IPS-15b (cell line): ENCODE measurements at regions not wholly inside any gene's neighbourhood (a gene's known extent, or its start where the extent isn't known, plus 50 kb on each side); places are given as distances from the start of the nearest gene placed in this dataset.

Source experiments
- H3K27me3 ChIP-seq: one replicate; pipeline ENCODE4 v1.6.1; 2013; ENCODE audit warnings: low read length; ENCODE audit not compliant: control insufficient read depth, insufficient read depth
- H3K36me3 ChIP-seq: one replicate; pipeline ENCODE4 v1.6.1; 2013; ENCODE audit warnings: low read length; ENCODE audit not compliant: control insufficient read depth, insufficient read depth
- H3K4me1 ChIP-seq: one replicate; pipeline ENCODE4 v1.6.1; 2013; ENCODE audit warnings: mild to moderate bottlenecking, low read length; ENCODE audit not compliant: control insufficient read depth, insufficient read depth
- H3K4me3 ChIP-seq: one replicate; pipeline ENCODE4 v1.5.1; 2013; ENCODE audit warnings: low read depth, low read length
- H3K9ac ChIP-seq: one replicate; pipeline ENCODE4 v1.6.1; 2013; ENCODE audit warnings: low read depth, mild to moderate bottlenecking, low read length
- H3K9me3 ChIP-seq: one replicate; pipeline ENCODE4 v1.6.1; 2013; ENCODE audit warnings: mild to moderate bottlenecking, low read length; ENCODE audit not compliant: control insufficient read depth, insufficient read depth

DNA sequence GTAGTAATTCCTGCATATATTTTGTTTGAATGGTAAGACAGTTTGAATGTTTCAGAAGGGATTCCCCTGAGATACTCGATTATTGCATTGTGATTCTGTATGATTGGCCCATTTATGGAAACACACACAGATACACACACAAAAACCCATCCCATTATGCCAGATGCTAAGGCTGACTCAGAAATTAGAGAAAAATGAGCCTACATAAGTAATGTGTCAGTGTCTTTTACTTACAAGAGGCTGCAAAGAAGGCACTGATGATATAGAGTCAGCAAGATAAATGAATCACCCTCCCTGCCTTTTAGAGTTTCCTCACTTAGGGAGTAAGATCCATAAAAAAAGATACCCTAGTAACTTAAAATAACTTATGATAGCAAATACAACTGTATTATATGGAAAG, 1481.1 kb upstream of the ACVR2A start:
- no peak overlapping the region for H3K9ac ChIP-seq
- no peaks in the 10 kb centered on the region for H3K27me3 ChIP-seq
- no peaks in the 10 kb centered on the region for H3K36me3 ChIP-seq
- H3K4me3 ChIP-seq: no peak overlapping the region
- H3K4me1 ChIP-seq: no peaks in the 10 kb centered on the region
- no peaks in the 10 kb centered on the region for H3K9me3 ChIP-seq

DNA sequence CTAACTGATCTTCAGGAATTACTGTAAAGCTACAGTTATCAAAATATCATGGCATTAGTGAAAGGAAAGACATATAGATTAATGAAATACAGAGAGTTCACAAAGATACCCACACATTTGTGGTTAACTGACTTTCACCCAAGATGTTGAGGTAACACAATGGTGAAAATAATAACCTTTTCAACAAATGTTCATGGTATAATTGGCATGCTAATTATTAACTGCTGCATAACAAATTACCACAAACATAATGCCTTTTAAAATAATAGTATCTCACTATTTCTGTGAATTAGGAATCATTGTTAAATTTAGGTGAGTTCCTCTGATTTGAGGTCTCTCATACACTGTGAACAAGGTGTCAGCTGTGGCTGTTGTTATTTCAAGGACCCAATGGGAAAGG, 1493.1 kb upstream of the ACVR2A start:
- no peaks in the 10 kb centered on the region for H3K36me3 ChIP-seq
- H3K9ac ChIP-seq: no peak overlapping the region
- H3K27me3 ChIP-seq: no peaks in the 10 kb centered on the region
- H3K4me1 ChIP-seq: no peaks in the 10 kb centered on the region
- H3K4me3 ChIP-seq: no peak overlapping the region
- H3K9me3 ChIP-seq: no peaks in the 10 kb centered on the region

DNA sequence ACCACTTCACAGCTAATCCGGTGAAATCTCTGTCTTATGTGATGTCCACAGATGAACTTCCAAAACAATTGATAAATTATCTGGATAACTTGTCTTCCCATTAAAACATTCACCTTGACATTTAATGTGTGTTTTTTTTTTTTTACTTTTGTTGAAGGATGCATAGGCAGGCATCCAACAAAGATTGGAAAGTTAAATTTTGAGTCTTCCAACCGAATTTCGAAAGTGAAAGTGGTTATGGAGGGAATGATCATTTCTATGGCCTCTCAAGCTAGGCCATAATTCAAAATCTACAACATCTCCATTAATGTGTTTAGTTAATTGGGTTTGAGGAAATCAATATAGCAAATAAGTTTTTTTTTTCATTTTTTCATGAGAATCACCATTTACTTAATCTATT, 1495.5 kb upstream of the ACVR2A start:
- H3K27me3 ChIP-seq: no peaks in the 10 kb centered on the region
- no peaks in the 10 kb centered on the region for H3K4me1 ChIP-seq
- no peaks in the 10 kb centered on the region for H3K9me3 ChIP-seq
- no peak overlapping the region for H3K9ac ChIP-seq
- no peak overlapping the region for H3K4me3 ChIP-seq
- no peaks in the 10 kb centered on the region for H3K36me3 ChIP-seq

DNA sequence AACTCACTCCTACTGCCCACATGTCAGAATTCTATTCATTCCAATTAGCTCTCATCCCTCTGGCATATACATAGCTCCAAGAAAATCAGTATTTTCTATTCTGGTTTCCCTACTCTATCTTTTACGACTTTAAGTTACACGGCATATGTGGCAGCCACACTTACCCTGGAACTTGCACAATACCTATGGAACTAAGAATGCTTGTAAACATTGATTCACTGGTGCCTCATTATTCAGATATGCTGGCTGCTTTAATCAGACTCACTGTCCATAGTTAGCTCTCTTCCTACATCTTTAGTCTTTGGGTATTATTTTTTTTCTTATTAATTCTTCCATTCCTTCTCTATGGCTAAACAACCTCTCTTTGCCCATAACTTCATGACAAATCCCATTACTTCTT, 1519.9 kb upstream of the ACVR2A start:
- Histone ChIP-seq H3K9ac (no peak overlapping the region), H3K27me3 (no peaks in the 10 kb centered on the region), H3K36me3 (no peaks in the 10 kb centered on the region), H3K4me1 (no peaks in the 10 kb centered on the region), H3K9me3 (no peaks in the 10 kb centered on the region), H3K4me3 (no peak overlapping the region)

DNA sequence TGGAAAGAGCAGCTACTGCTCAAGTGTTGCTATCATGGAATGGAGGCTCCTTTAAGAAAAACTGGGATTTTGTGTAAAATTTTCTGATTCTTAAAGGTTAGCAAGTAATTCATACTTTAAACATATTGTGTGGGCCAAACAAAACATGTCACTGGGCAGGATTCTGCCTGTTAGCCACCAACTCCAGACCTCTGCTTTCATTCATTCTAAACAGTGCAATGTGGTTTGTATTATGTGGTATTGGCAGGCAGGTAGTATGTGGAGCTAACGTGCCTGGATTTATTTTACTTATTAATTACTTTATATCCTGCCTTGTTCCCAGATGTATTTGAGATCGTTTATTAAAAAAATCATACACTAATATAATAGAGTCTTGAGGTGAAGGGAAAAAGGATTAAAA, 1521.3 kb upstream of the ACVR2A start:
- H3K4me3 ChIP-seq: no peak overlapping the region
- no peaks in the 10 kb centered on the region for H3K27me3 ChIP-seq
- H3K9ac ChIP-seq: no peak overlapping the region
- H3K9me3 ChIP-seq: no peaks in the 10 kb centered on the region
- H3K36me3 ChIP-seq: no peaks in the 10 kb centered on the region
- no peaks in the 10 kb centered on the region for H3K4me1 ChIP-seq

DNA sequence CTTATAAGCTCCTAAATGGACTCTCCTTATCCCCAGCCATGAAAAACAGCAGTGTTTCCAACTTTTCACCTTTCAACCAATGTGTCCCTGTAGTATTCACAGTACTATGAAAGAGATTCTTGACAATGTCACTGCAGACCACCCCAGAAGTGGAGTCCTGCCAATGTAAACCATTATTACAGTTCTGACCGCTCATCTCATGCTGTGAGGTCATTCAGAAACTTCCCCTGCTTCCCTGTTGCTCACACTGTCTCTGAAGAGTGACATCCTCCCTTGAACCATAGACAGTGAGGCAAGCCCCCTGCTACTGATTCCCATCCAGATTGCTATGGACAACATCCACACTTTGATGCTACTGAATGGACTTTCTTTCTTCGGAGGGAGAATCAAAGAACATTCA, 1523.7 kb upstream of the ACVR2A start:
- Histone ChIP-seq H3K4me1 (no peaks in the 10 kb centered on the region), H3K9me3 (no peaks in the 10 kb centered on the region), H3K9ac (no peak overlapping the region), H3K27me3 (no peaks in the 10 kb centered on the region), H3K4me3 (no peak overlapping the region), H3K36me3 (no peaks in the 10 kb centered on the region)

DNA sequence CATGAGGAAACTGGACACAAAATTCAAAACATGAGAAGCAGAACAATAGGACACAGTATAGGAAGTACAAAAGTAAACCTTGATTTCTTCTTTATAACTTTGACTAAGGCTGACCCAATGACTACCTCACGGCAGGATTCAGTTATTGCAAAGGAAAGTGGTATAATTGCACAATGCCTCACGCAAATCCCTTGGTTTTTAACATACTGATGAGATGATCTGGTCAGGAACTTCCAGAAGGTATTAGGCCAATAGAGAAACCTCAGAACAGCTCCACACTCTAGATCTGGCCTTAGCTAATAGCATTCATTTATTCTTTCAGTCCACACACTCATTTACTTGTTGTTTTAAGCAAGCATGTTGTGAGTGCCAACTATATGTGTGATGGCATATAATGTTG, 1526.9 kb upstream of the ACVR2A start:
- H3K9ac ChIP-seq: no peak overlapping the region
- H3K9me3 ChIP-seq: no peaks in the 10 kb centered on the region
- no peaks in the 10 kb centered on the region for H3K36me3 ChIP-seq
- no peaks in the 10 kb centered on the region for H3K27me3 ChIP-seq
- H3K4me3 ChIP-seq: no peak overlapping the region
- no peaks in the 10 kb centered on the region for H3K4me1 ChIP-seq

DNA sequence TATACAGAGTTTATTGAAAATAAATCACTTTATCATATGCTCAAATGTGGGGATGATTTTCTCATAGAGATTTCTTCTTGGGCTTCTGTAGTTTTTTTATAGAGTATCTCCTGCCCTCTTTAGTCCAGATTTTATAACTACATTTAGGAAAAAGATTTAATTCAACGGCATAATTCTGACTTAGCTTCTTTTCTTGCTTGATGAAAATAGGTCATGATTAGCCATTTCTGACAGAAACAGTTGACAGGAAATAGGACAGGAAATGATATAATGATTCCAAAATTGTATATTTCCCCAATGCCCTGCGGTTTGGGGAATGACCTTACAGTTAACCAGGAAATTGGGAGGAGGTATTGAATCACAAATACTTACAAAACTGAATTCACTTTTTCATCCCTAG, 1531.9 kb upstream of the ACVR2A start:
- Histone ChIP-seq H3K9ac (no peak overlapping the region), H3K9me3 (no peaks in the 10 kb centered on the region), H3K36me3 (no peaks in the 10 kb centered on the region), H3K4me1 (no peaks in the 10 kb centered on the region), H3K4me3 (no peak overlapping the region), H3K27me3 (no peaks in the 10 kb centered on the region)

DNA sequence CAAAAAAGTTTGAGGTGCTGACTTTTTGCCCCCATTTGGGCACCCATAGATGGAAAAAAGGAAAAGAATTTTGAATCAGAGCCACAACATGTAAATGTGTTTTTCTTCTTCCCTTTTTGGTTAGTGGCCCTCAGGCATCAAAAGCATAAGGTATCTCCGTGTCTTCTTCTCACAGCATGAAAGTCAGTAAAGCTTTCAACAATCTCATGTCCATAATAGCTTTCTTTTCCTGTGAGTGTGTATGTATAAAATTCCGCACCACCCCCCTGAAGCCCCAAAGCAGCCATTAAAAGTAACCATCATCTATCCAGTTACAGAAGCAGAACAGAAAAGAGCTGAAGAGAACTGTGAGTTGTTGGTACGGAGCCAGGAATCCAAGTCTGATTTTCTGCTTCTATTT, 1539.7 kb upstream of the ACVR2A start:
- Histone ChIP-seq H3K4me1 (no peaks in the 10 kb centered on the region), H3K9me3 (no peaks in the 10 kb centered on the region), H3K9ac (no peak overlapping the region), H3K4me3 (no peak overlapping the region), H3K36me3 (no peaks in the 10 kb centered on the region), H3K27me3 (no peaks in the 10 kb centered on the region)

DNA sequence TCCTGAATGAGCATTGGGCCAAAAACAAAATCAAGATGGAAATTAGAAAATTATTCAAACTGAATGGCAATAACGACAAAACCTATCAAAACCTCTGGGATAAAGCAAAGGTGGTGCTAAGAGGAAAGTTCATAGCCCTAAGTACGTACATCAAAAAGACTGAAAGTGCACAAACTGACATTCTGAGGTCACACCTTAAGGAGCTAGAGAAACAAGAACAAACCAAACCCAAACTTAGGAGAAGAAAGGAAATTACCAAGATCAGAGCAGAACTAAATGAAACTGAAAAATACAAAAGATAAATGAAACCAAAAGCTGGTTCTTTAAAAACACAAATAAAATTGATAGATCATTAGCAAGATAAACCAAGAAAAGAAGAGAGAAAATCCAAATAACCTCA, 1543.5 kb upstream of the ACVR2A start:
- no peaks in the 10 kb centered on the region for H3K4me1 ChIP-seq
- no peaks in the 10 kb centered on the region for H3K36me3 ChIP-seq
- H3K9me3 ChIP-seq: no peaks in the 10 kb centered on the region
- H3K27me3 ChIP-seq: no peaks in the 10 kb centered on the region
- no peak overlapping the region for H3K4me3 ChIP-seq
- no peak overlapping the region for H3K9ac ChIP-seq

DNA sequence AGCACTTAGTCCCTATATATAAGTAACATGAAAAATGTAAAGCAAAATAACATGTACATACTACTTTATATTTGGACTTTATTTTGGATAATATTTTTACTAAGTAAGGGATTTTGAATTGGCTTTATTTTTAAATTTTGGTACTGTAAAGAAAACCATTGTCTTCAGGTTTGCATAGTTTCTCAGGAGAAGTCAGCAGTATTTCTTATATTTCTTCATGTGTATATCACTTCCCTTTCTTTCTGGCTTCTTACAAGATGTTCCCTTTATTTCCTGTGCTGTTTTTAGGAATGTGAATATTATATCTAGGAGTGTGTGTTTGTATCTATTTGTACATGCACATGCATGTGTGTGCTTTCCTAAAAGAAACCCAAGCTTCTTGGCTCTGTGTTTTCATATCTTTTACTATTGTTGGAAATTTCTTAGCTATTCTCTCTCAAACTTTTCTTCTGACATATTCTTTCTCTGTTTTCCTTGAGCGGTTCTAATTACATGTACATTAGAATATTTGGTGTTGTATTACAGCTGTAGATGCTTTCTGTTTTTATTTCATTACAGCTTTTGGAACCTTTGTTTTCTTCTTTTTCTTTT, 1549.7 kb upstream of the ACVR2A start:
- Histone ChIP-seq H3K4me3 (no peak overlapping the region), H3K27me3 (no peaks in the 10 kb centered on the region), H3K4me1 (no peaks in the 10 kb centered on the region), H3K36me3 (no peaks in the 10 kb centered on the region), H3K9ac (no peak overlapping the region), H3K9me3 (peaks cover 5% of the 10 kb centered on the region)

DNA sequence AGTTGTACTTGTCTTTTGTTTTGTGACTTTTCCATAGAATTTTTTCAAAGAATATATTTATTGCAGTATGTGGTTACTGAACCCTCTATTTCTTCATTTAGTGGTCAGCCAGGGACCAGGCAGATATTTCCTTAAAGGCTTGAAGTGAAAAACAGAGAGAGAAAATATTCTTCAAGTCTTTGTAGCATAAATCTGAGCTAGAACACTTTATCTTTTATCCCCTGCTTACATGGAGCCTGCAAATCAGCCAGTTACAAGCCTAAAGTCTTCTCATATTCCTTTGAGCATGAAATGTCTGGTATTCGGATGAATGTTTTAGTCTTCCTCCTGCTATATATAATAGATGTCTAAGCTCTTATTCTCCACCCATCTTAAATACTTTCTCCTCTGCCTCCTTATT, 1557.5 kb upstream of the ACVR2A start:
- Histone ChIP-seq H3K9ac (no peak overlapping the region), H3K36me3 (no peaks in the 10 kb centered on the region), H3K4me3 (no peak overlapping the region), H3K27me3 (no peaks in the 10 kb centered on the region), H3K4me1 (no peaks in the 10 kb centered on the region), H3K9me3 (no peaks in the 10 kb centered on the region)

DNA sequence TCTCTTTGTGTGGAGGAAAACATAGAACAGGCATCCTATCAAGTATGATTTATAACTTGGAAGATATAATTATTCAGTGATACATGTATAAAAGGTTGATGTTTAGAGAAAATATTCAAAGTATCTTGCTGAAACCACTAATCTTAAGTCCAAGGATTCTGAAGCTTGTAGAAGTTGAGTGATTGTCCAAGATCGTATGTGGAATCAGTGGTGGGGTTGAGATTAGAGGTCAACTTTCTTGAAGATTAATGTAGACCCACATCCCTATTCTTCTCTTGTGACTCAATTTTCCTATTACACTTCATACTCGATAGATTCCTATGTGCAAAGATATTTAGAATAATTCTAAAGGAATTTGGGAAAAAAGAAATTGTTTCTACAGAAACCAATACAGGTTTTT, 1565.9 kb upstream of the ACVR2A start:
- no peaks in the 10 kb centered on the region for H3K9me3 ChIP-seq
- H3K4me1 ChIP-seq: no peaks in the 10 kb centered on the region
- no peak overlapping the region for H3K4me3 ChIP-seq
- no peak overlapping the region for H3K9ac ChIP-seq
- H3K27me3 ChIP-seq: no peaks in the 10 kb centered on the region
- H3K36me3 ChIP-seq: no peaks in the 10 kb centered on the region
